ENCODE measurements at regions not wholly inside any gene's neighbourhood (a gene's known extent, or its start where the extent isn't known, plus 50 kb on each side); places are given as distances from the start of the nearest gene placed in this dataset.

- no peaks in the 10 kb centered on the region for H3K4me1 ChIP-seq (ENCODE audit: control insufficient read depth in 3 of 3, insufficient read depth in 3 of 3, low read length in 3 of 3)
- no peak overlapping the region for H3K9ac ChIP-seq (ENCODE audit: low read depth in 1 of 3, low read length in 3 of 3)
- H3K27ac ChIP-seq (ENCODE audit: low read depth, low read length) = no peak overlapping the region
- H3K36me3 ChIP-seq (ENCODE audit: control insufficient read depth in 3 of 3, insufficient read depth in 3 of 3, low read length in 3 of 3) = no peaks in the 10 kb centered on the region
- no peak overlapping the region for H3K4me3 ChIP-seq (ENCODE audit: low read length in 3 of 3)
- H3K27me3 ChIP-seq (ENCODE audit: control insufficient read depth in 3 of 3, insufficient read depth in 3 of 3, low read length in 3 of 3) = no peaks in the 10 kb centered on the region
- H3K9me3 ChIP-seq (ENCODE audit: control insufficient read depth in 3 of 3, low read length in 3 of 3) = no peaks in the 10 kb centered on the region
Observed at GRCh38 chr3:153443961-153444360, 281.9 kb downstream of the RAP2B start.

- no peaks in the 10 kb centered on the region for H3K4me1 ChIP-seq (ENCODE audit: control insufficient read depth in 3 of 3, insufficient read depth in 3 of 3, low read length in 3 of 3)
- no peaks in the 10 kb centered on the region for H3K27me3 ChIP-seq (ENCODE audit: control insufficient read depth in 3 of 3, insufficient read depth in 3 of 3, low read length in 3 of 3)
- no peaks in the 10 kb centered on the region for H3K36me3 ChIP-seq (ENCODE audit: control insufficient read depth in 3 of 3, insufficient read depth in 3 of 3, low read length in 3 of 3)
- H3K27ac ChIP-seq (ENCODE audit: low read depth, low read length) = no peak overlapping the region
- no peak overlapping the region for H3K4me3 ChIP-seq (ENCODE audit: low read length in 3 of 3)
- H3K9ac ChIP-seq (ENCODE audit: low read depth in 1 of 3, low read length in 3 of 3) = no peak overlapping the region
- H3K9me3 ChIP-seq (ENCODE audit: control insufficient read depth in 3 of 3, low read length in 3 of 3) = no peaks in the 10 kb centered on the region
Observed at GRCh38 chr3:153445817-153446216, 283.8 kb downstream of the RAP2B start.

DNA sequence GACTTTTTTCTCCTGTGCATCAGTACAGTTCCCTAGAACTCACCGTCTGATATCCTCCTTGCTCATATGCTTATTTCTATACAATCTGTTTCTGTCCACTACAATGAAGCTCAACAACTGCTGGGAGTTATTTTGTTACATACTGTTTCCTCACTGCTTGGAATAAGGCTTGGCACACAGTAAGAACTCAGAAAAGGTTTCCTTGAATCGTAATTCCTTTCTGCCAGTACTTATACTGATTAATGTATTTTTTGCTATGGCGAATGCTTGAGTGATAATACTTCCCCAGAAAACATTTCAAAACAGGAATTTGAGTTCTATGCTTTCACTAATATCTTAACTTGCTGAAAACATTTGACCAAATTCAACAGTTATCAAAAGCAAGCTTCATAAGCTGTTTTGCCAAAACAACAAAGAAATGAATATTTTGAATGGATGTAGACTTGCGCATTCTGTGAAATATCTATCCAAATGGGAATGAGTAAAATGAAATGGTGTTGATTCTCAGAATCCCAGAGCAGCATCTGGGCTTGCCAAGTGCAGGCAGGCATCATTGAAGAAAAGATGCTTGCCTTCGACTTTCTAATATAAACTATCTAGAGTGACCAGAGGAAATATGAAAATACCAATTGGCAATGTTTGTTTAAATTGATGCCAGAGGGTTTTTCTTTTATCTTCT, 286.3 kb downstream of the RAP2B start:
- no peak overlapping the region for H3K9ac ChIP-seq (ENCODE audit: low read depth in 1 of 3, low read length in 3 of 3)
- H3K36me3 ChIP-seq (ENCODE audit: control insufficient read depth in 3 of 3, insufficient read depth in 3 of 3, low read length in 3 of 3) = no peaks in the 10 kb centered on the region
- H3K9me3 ChIP-seq (ENCODE audit: control insufficient read depth in 3 of 3, low read length in 3 of 3) = no peaks in the 10 kb centered on the region
- no peak overlapping the region for H3K4me3 ChIP-seq (ENCODE audit: low read length in 3 of 3)
- H3K27ac ChIP-seq (ENCODE audit: low read depth, low read length) = no peak overlapping the region
- no peaks in the 10 kb centered on the region for H3K4me1 ChIP-seq (ENCODE audit: control insufficient read depth in 3 of 3, insufficient read depth in 3 of 3, low read length in 3 of 3)
- no peaks in the 10 kb centered on the region for H3K27me3 ChIP-seq (ENCODE audit: control insufficient read depth in 3 of 3, insufficient read depth in 3 of 3, low read length in 3 of 3)

GRCh38 chr3:153456833-153457545, 295.0 kb downstream of the RAP2B start:
- no peaks in the 10 kb centered on the region for H3K27me3 ChIP-seq (ENCODE audit: control insufficient read depth in 3 of 3, insufficient read depth in 3 of 3, low read length in 3 of 3)
- no peaks in the 10 kb centered on the region for H3K36me3 ChIP-seq (ENCODE audit: control insufficient read depth in 3 of 3, insufficient read depth in 3 of 3, low read length in 3 of 3)
- no peak overlapping the region for H3K4me3 ChIP-seq (ENCODE audit: low read length in 3 of 3)
- H3K9me3 ChIP-seq (ENCODE audit: control insufficient read depth in 3 of 3, low read length in 3 of 3) = no peaks in the 10 kb centered on the region
- H3K9ac ChIP-seq (ENCODE audit: low read depth in 1 of 3, low read length in 3 of 3) = no peak overlapping the region
- H3K4me1 ChIP-seq (ENCODE audit: control insufficient read depth in 3 of 3, insufficient read depth in 3 of 3, low read length in 3 of 3) = no peaks in the 10 kb centered on the region
- no peak overlapping the region for H3K27ac ChIP-seq (ENCODE audit: low read depth, low read length)

- H3K9ac ChIP-seq (ENCODE audit: low read depth in 1 of 3, low read length in 3 of 3) = no peak overlapping the region
- H3K4me1 ChIP-seq (ENCODE audit: control insufficient read depth in 3 of 3, insufficient read depth in 3 of 3, low read length in 3 of 3) = no peaks in the 10 kb centered on the region
- H3K4me3 ChIP-seq (ENCODE audit: low read length in 3 of 3) = no peak overlapping the region
- H3K36me3 ChIP-seq (ENCODE audit: control insufficient read depth in 3 of 3, insufficient read depth in 3 of 3, low read length in 3 of 3) = no peaks in the 10 kb centered on the region
- no peak overlapping the region for H3K27ac ChIP-seq (ENCODE audit: low read depth, low read length)
- no peaks in the 10 kb centered on the region for H3K27me3 ChIP-seq (ENCODE audit: control insufficient read depth in 3 of 3, insufficient read depth in 3 of 3, low read length in 3 of 3)
- H3K9me3 ChIP-seq (ENCODE audit: control insufficient read depth in 3 of 3, low read length in 3 of 3) = no peaks in the 10 kb centered on the region
Observed at GRCh38 chr3:153458881-153459280, 296.9 kb downstream of the RAP2B start.

- no peaks in the 10 kb centered on the region for H3K9me3 ChIP-seq (ENCODE audit: control insufficient read depth in 3 of 3, low read length in 3 of 3)
- H3K9ac ChIP-seq (ENCODE audit: low read depth in 1 of 3, low read length in 3 of 3) = no peak overlapping the region
- no peak overlapping the region for H3K27ac ChIP-seq (ENCODE audit: low read depth, low read length)
- no peaks in the 10 kb centered on the region for H3K27me3 ChIP-seq (ENCODE audit: control insufficient read depth in 3 of 3, insufficient read depth in 3 of 3, low read length in 3 of 3)
- H3K4me1 ChIP-seq (ENCODE audit: control insufficient read depth in 3 of 3, insufficient read depth in 3 of 3, low read length in 3 of 3) = no peaks in the 10 kb centered on the region
- H3K36me3 ChIP-seq (ENCODE audit: control insufficient read depth in 3 of 3, insufficient read depth in 3 of 3, low read length in 3 of 3) = no peaks in the 10 kb centered on the region
- no peak overlapping the region for H3K4me3 ChIP-seq (ENCODE audit: low read length in 3 of 3)
Observed at GRCh38 chr3:153462545-153462944, 300.5 kb downstream of the RAP2B start.

DNA sequence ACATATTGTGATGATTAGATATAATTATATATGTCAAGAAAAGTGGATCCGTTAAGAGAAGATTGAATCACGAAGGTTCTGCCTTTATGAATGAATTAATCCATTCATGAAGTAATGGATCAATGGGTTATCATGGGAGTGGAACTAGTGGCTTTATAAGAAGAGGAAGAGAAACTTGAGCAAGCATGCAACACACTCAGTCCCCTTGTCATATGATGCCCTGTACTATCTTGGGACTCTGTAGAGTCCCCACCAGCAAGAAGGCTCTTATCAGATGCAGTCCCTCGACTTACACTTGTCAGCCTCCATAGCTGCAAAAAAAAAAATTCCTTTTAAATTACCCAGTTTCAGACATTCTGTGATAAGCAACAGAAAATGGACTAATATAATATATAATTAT, 301.9 kb downstream of the RAP2B start:
- Histone ChIP-seq H3K27ac (ENCODE audit: low read depth, low read length) (no peak overlapping the region), H3K4me1 (ENCODE audit: control insufficient read depth in 3 of 3, insufficient read depth in 3 of 3, low read length in 3 of 3) (no peaks in the 10 kb centered on the region)

DNA sequence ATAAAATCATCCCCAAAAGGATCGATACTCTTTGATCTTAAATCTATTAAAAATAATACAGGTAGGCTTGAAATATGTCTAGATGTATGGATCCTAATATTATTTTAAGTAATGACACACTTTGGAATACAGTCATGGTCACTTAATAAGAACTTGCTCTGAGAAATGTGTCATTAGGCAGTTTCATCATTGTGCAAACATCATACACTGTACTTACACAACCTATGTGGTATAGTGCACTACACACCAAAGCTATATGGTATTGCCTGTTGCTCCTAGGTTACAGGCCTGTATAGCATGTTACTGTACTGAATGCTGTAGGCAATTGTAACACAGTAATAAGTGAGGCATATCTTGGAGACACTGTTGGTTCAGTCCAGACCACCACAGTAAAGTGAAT, 307.1 kb downstream of the RAP2B start:
- H3K9ac ChIP-seq (ENCODE audit: low read depth in 1 of 3, low read length in 3 of 3) = no peak overlapping the region
- H3K36me3 ChIP-seq (ENCODE audit: control insufficient read depth in 3 of 3, insufficient read depth in 3 of 3, low read length in 3 of 3) = no peaks in the 10 kb centered on the region
- H3K27ac ChIP-seq (ENCODE audit: low read depth, low read length) = no peak overlapping the region
- no peaks in the 10 kb centered on the region for H3K4me1 ChIP-seq (ENCODE audit: control insufficient read depth in 3 of 3, insufficient read depth in 3 of 3, low read length in 3 of 3)
- H3K27me3 ChIP-seq (ENCODE audit: control insufficient read depth in 3 of 3, insufficient read depth in 3 of 3, low read length in 3 of 3) = no peaks in the 10 kb centered on the region
- H3K4me3 ChIP-seq (ENCODE audit: low read length in 3 of 3) = no peak overlapping the region
- no peaks in the 10 kb centered on the region for H3K9me3 ChIP-seq (ENCODE audit: control insufficient read depth in 3 of 3, low read length in 3 of 3)

More for the DNA sequence above, 301.9 kb downstream of the RAP2B start:
- Histone ChIP-seq H3K4me3 (ENCODE audit: low read length in 3 of 3) (no peak overlapping the region), H3K36me3 (ENCODE audit: control insufficient read depth in 3 of 3, insufficient read depth in 3 of 3, low read length in 3 of 3) (no peaks in the 10 kb centered on the region), H3K9ac (ENCODE audit: low read depth in 1 of 3, low read length in 3 of 3) (no peak overlapping the region), H3K27me3 (ENCODE audit: control insufficient read depth in 3 of 3, insufficient read depth in 3 of 3, low read length in 3 of 3) (no peaks in the 10 kb centered on the region), H3K9me3 (ENCODE audit: control insufficient read depth in 3 of 3, low read length in 3 of 3) (no peaks in the 10 kb centered on the region)

DNA sequence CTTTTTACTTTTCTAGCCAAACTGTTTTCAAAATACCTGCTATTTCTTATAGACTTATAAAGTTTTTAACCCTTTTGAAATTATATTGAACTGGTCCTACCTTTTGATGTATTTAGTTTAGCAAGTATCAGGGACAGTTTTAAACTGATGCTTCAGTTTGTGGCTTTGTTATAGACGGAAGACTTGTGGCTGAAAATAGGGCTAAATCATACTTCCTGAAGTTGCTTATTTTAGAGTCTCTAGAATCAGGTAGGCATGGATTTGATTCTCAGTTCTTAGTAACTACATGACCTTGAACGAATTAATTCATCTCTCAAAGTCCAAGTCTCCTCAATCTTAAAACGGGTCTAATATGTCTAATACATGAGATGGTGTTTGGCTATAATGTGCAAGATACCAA, 322.8 kb downstream of the RAP2B start:
- Histone ChIP-seq H3K9ac (ENCODE audit: low read depth in 1 of 3, low read length in 3 of 3) (no peak overlapping the region), H3K36me3 (ENCODE audit: control insufficient read depth in 3 of 3, insufficient read depth in 3 of 3, low read length in 3 of 3) (no peaks in the 10 kb centered on the region), H3K27me3 (ENCODE audit: control insufficient read depth in 3 of 3, insufficient read depth in 3 of 3, low read length in 3 of 3) (no peaks in the 10 kb centered on the region), H3K4me3 (ENCODE audit: low read length in 3 of 3) (no peak overlapping the region), H3K27ac (ENCODE audit: low read depth, low read length) (no peak overlapping the region), H3K4me1 (ENCODE audit: control insufficient read depth in 3 of 3, insufficient read depth in 3 of 3, low read length in 3 of 3) (no peaks in the 10 kb centered on the region), H3K9me3 (ENCODE audit: control insufficient read depth in 3 of 3, low read length in 3 of 3) (no peaks in the 10 kb centered on the region)

DNA sequence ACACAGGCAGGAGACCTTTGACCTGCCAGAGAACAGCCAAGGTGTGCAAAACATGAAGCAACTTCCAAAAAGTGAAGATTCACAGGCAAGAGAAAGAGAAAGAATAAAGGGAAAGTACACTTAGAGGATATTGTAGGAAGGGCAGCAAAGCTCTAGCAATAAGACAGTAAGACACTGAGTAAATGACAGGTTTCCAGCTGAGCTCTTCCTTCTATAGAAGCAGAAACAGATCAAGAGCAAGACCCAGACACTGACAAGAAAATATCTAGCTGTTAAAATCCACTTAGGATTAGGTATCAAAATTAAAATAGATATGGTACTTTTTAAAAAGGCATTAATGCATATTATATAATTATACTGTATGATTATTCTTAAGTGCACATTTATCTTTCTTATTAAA, 333.4 kb downstream of the RAP2B start:
- H3K4me3 ChIP-seq (ENCODE audit: low read length in 3 of 3) = no peak overlapping the region
- no peaks in the 10 kb centered on the region for H3K36me3 ChIP-seq (ENCODE audit: control insufficient read depth in 3 of 3, insufficient read depth in 3 of 3, low read length in 3 of 3)
- no peaks in the 10 kb centered on the region for H3K4me1 ChIP-seq (ENCODE audit: control insufficient read depth in 3 of 3, insufficient read depth in 3 of 3, low read length in 3 of 3)
- H3K9ac ChIP-seq (ENCODE audit: low read depth in 1 of 3, low read length in 3 of 3) = no peak overlapping the region
- no peaks in the 10 kb centered on the region for H3K27me3 ChIP-seq (ENCODE audit: control insufficient read depth in 3 of 3, insufficient read depth in 3 of 3, low read length in 3 of 3)
- H3K9me3 ChIP-seq (ENCODE audit: control insufficient read depth in 3 of 3, low read length in 3 of 3) = no peaks in the 10 kb centered on the region
- H3K27ac ChIP-seq (ENCODE audit: low read depth, low read length) = no peak overlapping the region
